HEK293 (cell line): ENCODE measurements at regions not wholly inside any gene's neighbourhood (a gene's known extent, or its start where the extent isn't known, plus 50 kb on each side); places are given as distances from the start of the nearest gene placed in this dataset.

Experiments used
- ELK4 ChIP-seq: IDR thresholded peaks from 2 replicates; pipeline ENCODE4 v1.6.1; 2011; ENCODE audit warnings: mild to moderate bottlenecking, low read depth, low read length, borderline replicate concordance
- IKZF3 ChIP-seq: fragments of 450-650 bp; IDR thresholded peaks from 2 replicates; pipeline ENCODE4 v1.5.0; 2018; ENCODE audit warnings: missing biosample characterization, mild to moderate bottlenecking, missing genetic modification characterization, moderate library complexity
- ZNF121 ChIP-seq: fragments of 450-650 bp; formaldehyde crosslinking; IDR thresholded peaks from 2 replicates; pipeline ENCODE4 v1.5.1; 2016; ENCODE audit warnings: missing biosample characterization, missing genetic modification characterization
- ZNF311 ChIP-seq: fragments of 450-650 bp; formaldehyde crosslinking; IDR thresholded peaks from 2 replicates; pipeline ENCODE4 v1.5.1; 2017; ENCODE audit warnings: missing biosample characterization, missing genetic modification characterization, borderline replicate concordance
- ZNF324 ChIP-seq: fragments of 450-650 bp; formaldehyde crosslinking; IDR thresholded peaks from 2 replicates; pipeline ENCODE4 v1.5.1; 2016; ENCODE audit warnings: missing biosample characterization, missing genetic modification characterization
- ZNF639 ChIP-seq: fragments of 450-650 bp; formaldehyde crosslinking; IDR thresholded peaks from 2 replicates; pipeline ENCODE4 v1.5.1; 2016; ENCODE audit warnings: missing biosample characterization, missing genetic modification characterization
- ZNF660 ChIP-seq: fragments of 450-650 bp; IDR thresholded peaks from 2 replicates; pipeline ENCODE4 v1.5.1; 2018; ENCODE audit warnings: missing biosample characterization, mild to moderate bottlenecking, missing genetic modification characterization
- ZNF76 ChIP-seq: fragments of 450-650 bp; formaldehyde crosslinking; IDR thresholded peaks from 2 replicates; pipeline ENCODE4; 2016; ENCODE audit warnings: low read depth, missing biosample characterization, missing genetic modification characterization, borderline replicate concordance
- TF ChIP-seq, protein P1 (sequence below): fragments of 450-650 bp; formaldehyde crosslinking; IDR thresholded peaks from 2 replicates; pipeline ENCODE4 v1.5.1; 2016; ENCODE audit warnings: missing biosample characterization, missing genetic modification characterization
- TF ChIP-seq, protein P2 (sequence below): fragments of 450-650 bp; formaldehyde crosslinking; IDR thresholded peaks from 2 replicates; pipeline ENCODE4 v1.5.1; 2016; ENCODE audit warnings: missing biosample characterization, missing genetic modification characterization, low read depth

- TF ChIP-seq IKZF3 (tag by site-specific recombination) (no peak), ZNF639 (tag by site-specific recombination) (no peak), ZNF660 (tag by site-specific recombination) (no peak), ZNF121 (tag by site-specific recombination) (no peak), ZNF311 (tag by site-specific recombination) (no peak), ZNF324 (no peak), ZNF76 (tag by site-specific recombination) (no peak), ELK4 (no peak)
- TF ChIP-seq, protein P1, sequence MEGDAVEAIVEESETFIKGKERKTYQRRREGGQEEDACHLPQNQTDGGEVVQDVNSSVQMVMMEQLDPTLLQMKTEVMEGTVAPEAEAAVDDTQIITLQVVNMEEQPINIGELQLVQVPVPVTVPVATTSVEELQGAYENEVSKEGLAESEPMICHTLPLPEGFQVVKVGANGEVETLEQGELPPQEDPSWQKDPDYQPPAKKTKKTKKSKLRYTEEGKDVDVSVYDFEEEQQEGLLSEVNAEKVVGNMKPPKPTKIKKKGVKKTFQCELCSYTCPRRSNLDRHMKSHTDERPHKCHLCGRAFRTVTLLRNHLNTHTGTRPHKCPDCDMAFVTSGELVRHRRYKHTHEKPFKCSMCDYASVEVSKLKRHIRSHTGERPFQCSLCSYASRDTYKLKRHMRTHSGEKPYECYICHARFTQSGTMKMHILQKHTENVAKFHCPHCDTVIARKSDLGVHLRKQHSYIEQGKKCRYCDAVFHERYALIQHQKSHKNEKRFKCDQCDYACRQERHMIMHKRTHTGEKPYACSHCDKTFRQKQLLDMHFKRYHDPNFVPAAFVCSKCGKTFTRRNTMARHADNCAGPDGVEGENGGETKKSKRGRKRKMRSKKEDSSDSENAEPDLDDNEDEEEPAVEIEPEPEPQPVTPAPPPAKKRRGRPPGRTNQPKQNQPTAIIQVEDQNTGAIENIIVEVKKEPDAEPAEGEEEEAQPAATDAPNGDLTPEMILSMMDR: no peak
- TF ChIP-seq, protein P2, sequence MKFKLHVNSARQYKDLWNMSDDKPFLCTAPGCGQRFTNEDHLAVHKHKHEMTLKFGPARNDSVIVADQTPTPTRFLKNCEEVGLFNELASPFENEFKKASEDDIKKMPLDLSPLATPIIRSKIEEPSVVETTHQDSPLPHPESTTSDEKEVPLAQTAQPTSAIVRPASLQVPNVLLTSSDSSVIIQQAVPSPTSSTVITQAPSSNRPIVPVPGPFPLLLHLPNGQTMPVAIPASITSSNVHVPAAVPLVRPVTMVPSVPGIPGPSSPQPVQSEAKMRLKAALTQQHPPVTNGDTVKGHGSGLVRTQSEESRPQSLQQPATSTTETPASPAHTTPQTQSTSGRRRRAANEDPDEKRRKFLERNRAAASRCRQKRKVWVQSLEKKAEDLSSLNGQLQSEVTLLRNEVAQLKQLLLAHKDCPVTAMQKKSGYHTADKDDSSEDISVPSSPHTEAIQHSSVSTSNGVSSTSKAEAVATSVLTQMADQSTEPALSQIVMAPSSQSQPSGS (tag by site-specific recombination): no peak
Measured at GRCh38 chr20:4625687-4626086, 60.6 kb upstream of the PRNP start.
